ENCODE measurements at regions not wholly inside any gene's neighbourhood (a gene's known extent, or its start where the extent isn't known, plus 50 kb on each side); places are given as distances from the start of the nearest gene placed in this dataset.

- TF ChIP-seq, protein P1, sequence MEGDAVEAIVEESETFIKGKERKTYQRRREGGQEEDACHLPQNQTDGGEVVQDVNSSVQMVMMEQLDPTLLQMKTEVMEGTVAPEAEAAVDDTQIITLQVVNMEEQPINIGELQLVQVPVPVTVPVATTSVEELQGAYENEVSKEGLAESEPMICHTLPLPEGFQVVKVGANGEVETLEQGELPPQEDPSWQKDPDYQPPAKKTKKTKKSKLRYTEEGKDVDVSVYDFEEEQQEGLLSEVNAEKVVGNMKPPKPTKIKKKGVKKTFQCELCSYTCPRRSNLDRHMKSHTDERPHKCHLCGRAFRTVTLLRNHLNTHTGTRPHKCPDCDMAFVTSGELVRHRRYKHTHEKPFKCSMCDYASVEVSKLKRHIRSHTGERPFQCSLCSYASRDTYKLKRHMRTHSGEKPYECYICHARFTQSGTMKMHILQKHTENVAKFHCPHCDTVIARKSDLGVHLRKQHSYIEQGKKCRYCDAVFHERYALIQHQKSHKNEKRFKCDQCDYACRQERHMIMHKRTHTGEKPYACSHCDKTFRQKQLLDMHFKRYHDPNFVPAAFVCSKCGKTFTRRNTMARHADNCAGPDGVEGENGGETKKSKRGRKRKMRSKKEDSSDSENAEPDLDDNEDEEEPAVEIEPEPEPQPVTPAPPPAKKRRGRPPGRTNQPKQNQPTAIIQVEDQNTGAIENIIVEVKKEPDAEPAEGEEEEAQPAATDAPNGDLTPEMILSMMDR (conservative IDR thresholded peaks at IDR 0.05), result no peak
- no peak overlapping the region for H3K4ac ChIP-seq (ENCODE audit: low read depth, low read length)
- no peaks in the 10 kb centered on the region for H3K79me1 ChIP-seq (ENCODE audit: insufficient read depth, low read depth, low read length, poor library complexity, severe bottlenecking)
- no peak overlapping the region for H2BK120ac ChIP-seq (ENCODE audit: low read depth, low read length, poor library complexity, severe bottlenecking)
- H2AFZ ChIP-seq (ENCODE audit: low read length), result no peak overlapping the region
- no peak overlapping the region for H2BK20ac ChIP-seq (ENCODE audit: low read depth, low read length, poor library complexity, severe bottlenecking)
- no peaks in the 10 kb centered on the region for H3K79me2 ChIP-seq (ENCODE audit: insufficient read depth, low read length)
- no peak for DNase-seq
- H3K4me2 ChIP-seq (ENCODE audit: insufficient read depth, insufficient read length, low read length), result no peak overlapping the region
- H3K4me1 Mint-ChIP-seq, result no peaks in the 10 kb centered on the region
- no peak overlapping the region for H3K4me3 Mint-ChIP-seq
- no peaks in the 10 kb centered on the region for H3K36me3 Mint-ChIP-seq (ENCODE audit: insufficient read depth in 1 of 3, low read depth in 3 of 3)
- H2BK5ac ChIP-seq (ENCODE audit: insufficient read length, low read length), result no peak overlapping the region
- no peaks in the 10 kb centered on the region for H3K4me1 ChIP-seq (ENCODE audit: insufficient read depth, low read length)
- H3K27ac Mint-ChIP-seq, result no peak overlapping the region; a peak in 1 of 7 replicates
- H3K56ac ChIP-seq (ENCODE audit: insufficient read length, low read depth, low read length), result no peak overlapping the region
- H3K9me3 Mint-ChIP-seq, result no peaks in the 10 kb centered on the region
- no peak overlapping the region for H3K23ac ChIP-seq (ENCODE audit: insufficient read length, low read depth, low read length)
- no peak overlapping the region for H4K91ac ChIP-seq (ENCODE audit: insufficient read length, low read depth, low read length)
- H3K27me3 Mint-ChIP-seq (ENCODE audit: low read depth), result no peaks in the 10 kb centered on the region
- no peak overlapping the region for H3K18ac ChIP-seq (ENCODE audit: insufficient read length, low read depth, low read length)
- H4K8ac ChIP-seq (replicated peaks; ENCODE audit: insufficient read length, low read depth, low read length), result no peak overlapping the region
- H2BK15ac ChIP-seq (ENCODE audit: low read depth, low read length), result no peak overlapping the region
- no peak overlapping the region for H2AK5ac ChIP-seq (ENCODE audit: insufficient read length, low read length)
- H2BK12ac ChIP-seq (ENCODE audit: insufficient read length, low read depth, low read length), result no peak overlapping the region
- no peak overlapping the region for H3K9ac ChIP-seq (ENCODE audit: extremely low read depth, insufficient read length, low read length)
- H3K27me3 ChIP-seq (ENCODE audit: insufficient read depth, low read length), result no peaks in the 10 kb centered on the region
- no peak overlapping the region for H3K14ac ChIP-seq (ENCODE audit: insufficient read depth, low read length)
- no peaks in the 10 kb centered on the region for H3K9me3 ChIP-seq (ENCODE audit: control insufficient read depth, low read depth, low read length)
- H4K5ac ChIP-seq (ENCODE audit: insufficient read length, low read depth, low read length), result no peak overlapping the region
- no CpG with 5 or more reads among the region's 4 CpGs for WGBS (ENCODE audit: extremely low coverage, insufficient read length, low lambda C conversion rate)
- H3K23me2 ChIP-seq (ENCODE audit: insufficient read length, low read depth, low read length, poor library complexity, severe bottlenecking), result no peaks in the 10 kb centered on the region
- no peak overlapping the region for H3T11ph ChIP-seq (ENCODE audit: low read length)
- H3K27ac ChIP-seq (ENCODE audit: insufficient read length, low read depth, low read length), result no peak overlapping the region
- no peaks in the 10 kb centered on the region for H4K20me1 ChIP-seq (ENCODE audit: control insufficient read depth, insufficient read depth, insufficient read length)
These were observed 1255.2 kb downstream of the EFNA5 start for GRCh38 chr5:106415541-106415940.
